ENCODE measurements at regions not wholly inside any gene's neighbourhood (a gene's known extent, or its start where the extent isn't known, plus 50 kb on each side); places are given as distances from the start of the nearest gene placed in this dataset.

DNA sequence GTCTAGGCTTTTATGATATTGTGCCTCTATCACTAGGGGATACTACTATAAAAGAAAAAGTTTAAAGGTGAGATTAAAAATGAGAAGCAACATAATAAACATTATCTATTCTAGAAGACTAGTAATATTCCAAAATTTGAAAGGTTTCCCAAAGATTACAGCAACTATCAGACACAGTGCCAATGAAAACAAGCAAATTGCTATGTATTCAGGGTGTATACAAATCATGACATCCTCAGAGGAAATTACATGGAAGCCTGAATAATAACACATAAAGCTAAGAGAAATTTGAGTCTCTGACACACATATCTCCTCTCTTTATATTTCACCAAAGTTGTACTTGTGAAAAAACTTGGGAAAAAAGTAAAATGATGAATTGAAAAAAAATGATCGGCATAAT lies 327.0 kb downstream of the SEC23A start:
- Histone ChIP-seq H3K9me3 (replicated peaks; ENCODE audit: control insufficient read depth, insufficient read depth, low read depth, low read length) (no peaks in the 10 kb centered on the region), H4K20me1 (replicated peaks; ENCODE audit: control insufficient read depth, insufficient read depth, low read length) (no peaks in the 10 kb centered on the region), H3K4me3 (no peak overlapping the region), H3K4me2 (ENCODE audit: insufficient read depth, low read length) (no peak overlapping the region), H3K27me3 (ENCODE audit: control insufficient read depth in 2 of 2, insufficient read depth in 2 of 2, low read length in 2 of 2) (no peaks in the 10 kb centered on the region), H2AFZ (ENCODE audit: low read depth, low read length) (no peak overlapping the region), H3K27ac (ENCODE audit: extremely low read depth, low read depth, low read length) (no peak overlapping the region), H3K9ac (ENCODE audit: insufficient read depth in 1 of 2, low read depth in 2 of 2, low read length in 2 of 2) (no peak overlapping the region), H3K79me2 (ENCODE audit: control insufficient read depth, insufficient read depth, low read length) (no peaks in the 10 kb centered on the region), H3K4me1 (replicated peaks in 1 of 2; ENCODE audit: control insufficient read depth in 2 of 2, insufficient read depth in 2 of 2, low read length in 2 of 2) (no peaks in the 10 kb centered on the region), H3K36me3 (ENCODE audit: control insufficient read depth, insufficient read depth, low read length) (no peaks in the 10 kb centered on the region), H3K9me1 (ENCODE audit: control insufficient read depth, insufficient read depth, low read length) (no peaks in the 10 kb centered on the region)
- intact Hi-C loops (cut with micrococcal nuclease): no loop called here
- TF ChIP-seq CBX1 (IDR thresholded peaks at IDR 0.05; ENCODE audit: low read depth) (no peak), ZNF146 (CRISPR knock-in tag; IDR thresholded peaks at IDR 0.05; ENCODE audit: unreplicated experiment) (no peak), TAF15 (IDR thresholded peaks at IDR 0.05; ENCODE audit: low read depth, low read length) (no peak), HDAC2 (IDR thresholded peaks at IDR 0.05) (no peak)
- TF ChIP-seq, protein P1, sequence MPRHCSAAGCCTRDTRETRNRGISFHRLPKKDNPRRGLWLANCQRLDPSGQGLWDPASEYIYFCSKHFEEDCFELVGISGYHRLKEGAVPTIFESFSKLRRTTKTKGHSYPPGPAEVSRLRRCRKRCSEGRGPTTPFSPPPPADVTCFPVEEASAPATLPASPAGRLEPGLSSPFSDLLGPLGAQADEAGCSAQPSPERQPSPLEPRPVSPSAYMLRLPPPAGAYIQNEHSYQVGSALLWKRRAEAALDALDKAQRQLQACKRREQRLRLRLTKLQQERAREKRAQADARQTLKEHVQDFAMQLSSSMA (CRISPR knock-in tag; IDR thresholded peaks at IDR 0.05): no peak
- in situ Hi-C loops (cut with MboI): no loop called here
- POLR2A ChIA-PET: no interaction called here
- 0% methylated on average over 1 of the region's 1 CpG for WGBS (ENCODE audit: insufficient coverage, low coverage, missing lambda C conversion rate)
- no peak for FAIRE-seq
- BruUV-seq (replicated peaks): no TSS peak
- no peak for ATAC-seq
- DNase-seq (ENCODE audit: extremely low read depth in 1 of 4, low spot score in 3 of 4): no peak
- CTCF ChIA-PET (ENCODE audit: low intra/inter-chr PET ratio): no interaction called here

DNA sequence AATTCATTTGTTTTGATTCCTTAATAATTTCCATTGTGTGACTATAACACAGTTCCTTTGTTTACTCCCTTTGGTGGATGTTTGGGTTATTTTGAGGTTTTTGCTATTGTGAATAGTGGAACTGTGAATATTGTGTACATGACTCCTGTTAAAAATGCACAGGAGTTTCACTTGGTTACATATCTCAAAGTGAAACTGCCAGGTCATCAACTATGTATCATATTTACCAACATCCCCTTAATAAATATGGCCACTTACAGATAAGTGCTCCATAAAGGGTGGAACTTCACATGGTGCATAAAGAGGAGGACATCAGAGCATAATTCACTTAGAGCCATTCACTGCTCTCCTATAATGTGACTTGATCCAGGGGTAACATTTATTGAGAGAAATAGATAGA lies 328.9 kb downstream of the SEC23A start:
- in situ Hi-C loops (cut with MboI) (no loop called here), intact Hi-C loops (cut with micrococcal nuclease) (no loop called here)
- FAIRE-seq (no peak), ATAC-seq (no peak), DNase-seq (ENCODE audit: extremely low read depth in 1 of 4, low spot score in 3 of 4) (no peak)
- no peaks in the 10 kb centered on the region for H3K79me2 ChIP-seq (ENCODE audit: control insufficient read depth, insufficient read depth, low read length)
- ChIA-PET POLR2A (no interaction called here), CTCF (ENCODE audit: low intra/inter-chr PET ratio) (no interaction called here)
- H3K27me3 ChIP-seq (ENCODE audit: control insufficient read depth in 2 of 2, insufficient read depth in 2 of 2, low read length in 2 of 2): no peaks in the 10 kb centered on the region
- no peak overlapping the region for H3K4me2 ChIP-seq (ENCODE audit: insufficient read depth, low read length)
- no peak overlapping the region for H3K9ac ChIP-seq (ENCODE audit: insufficient read depth in 1 of 2, low read depth in 2 of 2, low read length in 2 of 2)
- no peaks in the 10 kb centered on the region for H3K36me3 ChIP-seq (ENCODE audit: control insufficient read depth, insufficient read depth, low read length)
- no peaks in the 10 kb centered on the region for H3K9me3 ChIP-seq (replicated peaks; ENCODE audit: control insufficient read depth, insufficient read depth, low read depth, low read length)
- no peaks in the 10 kb centered on the region for H4K20me1 ChIP-seq (replicated peaks; ENCODE audit: control insufficient read depth, insufficient read depth, low read length)
- BruUV-seq (replicated peaks): no TSS peak
- no peaks in the 10 kb centered on the region for H3K4me1 ChIP-seq (replicated peaks in 1 of 2; ENCODE audit: control insufficient read depth in 2 of 2, insufficient read depth in 2 of 2, low read length in 2 of 2)
- H3K4me3 ChIP-seq: no peak overlapping the region
- H3K9me1 ChIP-seq (ENCODE audit: control insufficient read depth, insufficient read depth, low read length): no peaks in the 10 kb centered on the region
- H2AFZ ChIP-seq (ENCODE audit: low read depth, low read length): no peak overlapping the region
- no peak overlapping the region for H3K27ac ChIP-seq (ENCODE audit: extremely low read depth, low read depth, low read length)
- TF ChIP-seq ELF4 (CRISPR knock-in tag; IDR thresholded peaks at IDR 0.05) (no peak), MYBL2 (IDR thresholded peaks at IDR 0.05; ENCODE audit: low read depth) (no peak), MYBL2 (CRISPR knock-in tag; IDR thresholded peaks at IDR 0.05; ENCODE audit: borderline replicate concordance) (no peak), ZNF408 (CRISPR knock-in tag; IDR thresholded peaks at IDR 0.05; ENCODE audit: low read depth) (no peak), PPARD (CRISPR knock-in tag; IDR thresholded peaks at IDR 0.05) (no peak), RNF2 (IDR thresholded peaks at IDR 0.05) (no peak), ZNF354B (CRISPR knock-in tag; IDR thresholded peaks at IDR 0.05) (no peak), EHMT2 (IDR thresholded peaks at IDR 0.05) (no peak), TSC22D4 (tag; IDR thresholded peaks at IDR 0.05) (no peak), RUNX1 (IDR thresholded peaks at IDR 0.05; ENCODE audit: low read depth) (no peak), ZSCAN32 (CRISPR knock-in tag; IDR thresholded peaks at IDR 0.05) (no peak), ZNF282 (CRISPR knock-in tag; IDR thresholded peaks at IDR 0.05) (no peak), XRCC3 (IDR thresholded peaks at IDR 0.05) (no peak), CCNT2 (IDR thresholded peaks at IDR 0.05; ENCODE audit: borderline replicate concordance, extremely low read depth, insufficient read length, low read depth, low read length) (no peak), E2F3 (CRISPR knock-in tag; IDR thresholded peaks at IDR 0.05) (no peak), ZNF197 (CRISPR knock-in tag; IDR thresholded peaks at IDR 0.05; ENCODE audit: low read depth) (no peak)
